Neural progenitor cell (in vitro differentiated cells): ENCODE measurements at regions not wholly inside any gene's neighbourhood (a gene's known extent, or its start where the extent isn't known, plus 50 kb on each side); places are given as distances from the start of the nearest gene placed in this dataset.

ENCODE experiments used
- EZH2 ChIP-seq: fragments of 200-600 bp; sonication (generic); IDR thresholded peaks from 2 replicates; pipeline ENCODE4 v1.6.1; 2017; ENCODE audit warnings: antibody characterized with exemption, mild to moderate bottlenecking, moderate library complexity
- EZH2phosphoT487 ChIP-seq: fragments of 200-600 bp; sonication (generic); IDR thresholded peaks from 2 replicates; pipeline ENCODE4 v1.6.1; 2017; ENCODE audit warnings: antibody characterized with exemption
- TF ChIP-seq, protein P1 (sequence below): fragments of 200-600 bp; sonication (generic); IDR thresholded peaks from 2 replicates; pipeline ENCODE4 v1.5.1; 2017; ENCODE audit warnings: antibody characterized with exemption, mild to moderate bottlenecking

GRCh38 chr1:81432654-81433109 is 368.1 kb upstream of the ADGRL2 start:
- TF ChIP-seq, protein P1, sequence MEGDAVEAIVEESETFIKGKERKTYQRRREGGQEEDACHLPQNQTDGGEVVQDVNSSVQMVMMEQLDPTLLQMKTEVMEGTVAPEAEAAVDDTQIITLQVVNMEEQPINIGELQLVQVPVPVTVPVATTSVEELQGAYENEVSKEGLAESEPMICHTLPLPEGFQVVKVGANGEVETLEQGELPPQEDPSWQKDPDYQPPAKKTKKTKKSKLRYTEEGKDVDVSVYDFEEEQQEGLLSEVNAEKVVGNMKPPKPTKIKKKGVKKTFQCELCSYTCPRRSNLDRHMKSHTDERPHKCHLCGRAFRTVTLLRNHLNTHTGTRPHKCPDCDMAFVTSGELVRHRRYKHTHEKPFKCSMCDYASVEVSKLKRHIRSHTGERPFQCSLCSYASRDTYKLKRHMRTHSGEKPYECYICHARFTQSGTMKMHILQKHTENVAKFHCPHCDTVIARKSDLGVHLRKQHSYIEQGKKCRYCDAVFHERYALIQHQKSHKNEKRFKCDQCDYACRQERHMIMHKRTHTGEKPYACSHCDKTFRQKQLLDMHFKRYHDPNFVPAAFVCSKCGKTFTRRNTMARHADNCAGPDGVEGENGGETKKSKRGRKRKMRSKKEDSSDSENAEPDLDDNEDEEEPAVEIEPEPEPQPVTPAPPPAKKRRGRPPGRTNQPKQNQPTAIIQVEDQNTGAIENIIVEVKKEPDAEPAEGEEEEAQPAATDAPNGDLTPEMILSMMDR: no peak
- TF ChIP-seq EZH2: no peak
- TF ChIP-seq EZH2phosphoT487: no peak
